ENCODE measurements at regions not wholly inside any gene's neighbourhood (a gene's known extent, or its start where the extent isn't known, plus 50 kb on each side); places are given as distances from the start of the nearest gene placed in this dataset.

GRCh38 chr5:142446131-142446959, 121.5 kb upstream of the SPRY4 start:
- H3K4me1 Mint-ChIP-seq (ENCODE audit: low read depth) = peaks cover 2% of the 10 kb centered on the region
- DNase-seq (ENCODE audit: low spot score, unreplicated experiment) = no peak
- peaks cover 10% of the 10 kb centered on the region for H3K9me3 Mint-ChIP-seq (ENCODE audit: low read depth)
- TF ChIP-seq, protein P1, sequence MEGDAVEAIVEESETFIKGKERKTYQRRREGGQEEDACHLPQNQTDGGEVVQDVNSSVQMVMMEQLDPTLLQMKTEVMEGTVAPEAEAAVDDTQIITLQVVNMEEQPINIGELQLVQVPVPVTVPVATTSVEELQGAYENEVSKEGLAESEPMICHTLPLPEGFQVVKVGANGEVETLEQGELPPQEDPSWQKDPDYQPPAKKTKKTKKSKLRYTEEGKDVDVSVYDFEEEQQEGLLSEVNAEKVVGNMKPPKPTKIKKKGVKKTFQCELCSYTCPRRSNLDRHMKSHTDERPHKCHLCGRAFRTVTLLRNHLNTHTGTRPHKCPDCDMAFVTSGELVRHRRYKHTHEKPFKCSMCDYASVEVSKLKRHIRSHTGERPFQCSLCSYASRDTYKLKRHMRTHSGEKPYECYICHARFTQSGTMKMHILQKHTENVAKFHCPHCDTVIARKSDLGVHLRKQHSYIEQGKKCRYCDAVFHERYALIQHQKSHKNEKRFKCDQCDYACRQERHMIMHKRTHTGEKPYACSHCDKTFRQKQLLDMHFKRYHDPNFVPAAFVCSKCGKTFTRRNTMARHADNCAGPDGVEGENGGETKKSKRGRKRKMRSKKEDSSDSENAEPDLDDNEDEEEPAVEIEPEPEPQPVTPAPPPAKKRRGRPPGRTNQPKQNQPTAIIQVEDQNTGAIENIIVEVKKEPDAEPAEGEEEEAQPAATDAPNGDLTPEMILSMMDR (IDR thresholded peaks at IDR 0.05; ENCODE audit: unreplicated experiment) = no peak
- H3K36me3 Mint-ChIP-seq (ENCODE audit: insufficient read depth) = no peaks in the 10 kb centered on the region
- peak overlapping the region; percentile 51 for H3K27ac Mint-ChIP-seq
- no peak overlapping the region for H3K4me3 Mint-ChIP-seq (ENCODE audit: low read depth)
- H3K27me3 Mint-ChIP-seq = peaks cover 3% of the 10 kb centered on the region

DNA sequence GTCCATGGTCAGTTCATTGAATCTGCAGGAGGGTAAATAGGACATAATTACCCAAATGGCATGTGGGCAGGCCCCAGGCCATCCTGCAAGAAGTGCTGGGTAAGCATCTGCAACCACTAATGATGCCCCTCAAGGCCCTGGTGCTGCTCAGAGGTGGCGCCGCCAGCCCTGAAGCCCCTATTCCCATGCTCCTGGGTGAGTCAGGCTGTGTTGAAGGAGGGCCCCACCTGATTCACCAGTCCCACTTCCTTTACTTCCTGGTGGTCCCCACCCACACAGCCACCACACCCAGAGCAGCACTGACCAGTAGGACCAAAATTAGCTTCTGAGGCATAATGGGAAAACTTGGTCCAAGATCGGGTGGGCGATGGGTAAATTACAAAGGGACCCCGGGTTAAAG, 120.4 kb upstream of the SPRY4 start:
- H3K4me3 Mint-ChIP-seq (ENCODE audit: low read depth) = no peak overlapping the region
- H3K27me3 Mint-ChIP-seq = peaks cover 3% of the 10 kb centered on the region
- TF ChIP-seq, protein P1 (IDR thresholded peaks at IDR 0.05; ENCODE audit: unreplicated experiment) = no peak
- H3K4me1 Mint-ChIP-seq (ENCODE audit: low read depth) = peaks cover 3% of the 10 kb centered on the region
- no peak for DNase-seq (ENCODE audit: low spot score, unreplicated experiment)
- no peaks in the 10 kb centered on the region for H3K36me3 Mint-ChIP-seq (ENCODE audit: insufficient read depth)
- no peak overlapping the region for H3K27ac Mint-ChIP-seq
- H3K9me3 Mint-ChIP-seq (ENCODE audit: low read depth) = peaks cover 3% of the 10 kb centered on the region

- peak overlapping the region; percentile 1 for H3K27ac Mint-ChIP-seq
Observed at GRCh38 chr5:142441616-142442015, 116.8 kb upstream of the SPRY4 start.

DNA sequence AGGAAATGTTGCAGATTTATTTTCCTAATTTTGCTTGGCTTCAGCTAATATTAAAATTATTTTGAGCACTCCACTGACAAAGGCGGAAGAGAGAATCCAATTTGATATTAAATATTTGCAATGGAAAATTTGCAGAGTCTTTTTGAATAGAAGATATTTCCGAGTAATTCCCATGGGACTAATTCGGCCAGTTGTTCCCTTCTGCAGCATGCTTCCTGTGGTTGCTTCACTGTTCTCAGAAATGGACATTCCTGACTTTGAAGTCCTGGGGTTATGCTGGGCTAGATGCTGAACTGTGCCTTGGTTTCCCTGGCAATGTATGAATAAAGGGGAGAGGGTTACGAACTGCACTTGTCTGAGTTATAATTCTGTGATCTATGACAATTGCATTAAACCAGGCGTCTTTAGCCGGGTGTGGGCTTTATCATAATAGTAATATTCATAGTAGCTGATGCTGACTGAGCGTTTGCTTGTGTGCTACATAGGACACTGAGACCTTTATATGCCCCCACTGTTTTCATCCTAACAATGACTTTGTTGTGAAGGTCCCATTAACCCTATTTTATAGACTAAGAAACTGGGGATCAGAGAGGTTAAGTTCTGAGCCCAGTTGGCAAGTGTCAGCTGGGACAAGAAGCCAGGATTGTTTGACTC, 114.5 kb upstream of the SPRY4 start:
- H3K27ac Mint-ChIP-seq = no peak overlapping the region
- peaks cover 2% of the 10 kb centered on the region for H3K4me1 Mint-ChIP-seq (ENCODE audit: low read depth)
- TF ChIP-seq, protein P1 (IDR thresholded peaks at IDR 0.05; ENCODE audit: unreplicated experiment) = no peak
- DNase-seq (ENCODE audit: low spot score, unreplicated experiment) = no peak
- no peaks in the 10 kb centered on the region for H3K36me3 Mint-ChIP-seq (ENCODE audit: insufficient read depth)
- H3K9me3 Mint-ChIP-seq (ENCODE audit: low read depth) = no peaks in the 10 kb centered on the region
- H3K4me3 Mint-ChIP-seq (ENCODE audit: low read depth) = no peak overlapping the region
- H3K27me3 Mint-ChIP-seq = peaks cover 7% of the 10 kb centered on the region

More at GRCh38 chr5:142441616-142442015, 116.8 kb upstream of the SPRY4 start:
- Mint-ChIP-seq H3K4me3 (ENCODE audit: low read depth) (no peak overlapping the region), H3K36me3 (ENCODE audit: insufficient read depth) (no peaks in the 10 kb centered on the region), H3K9me3 (ENCODE audit: low read depth) (no peaks in the 10 kb centered on the region), H3K4me1 (ENCODE audit: low read depth) (peaks cover 3% of the 10 kb centered on the region), H3K27me3 (peaks cover 6% of the 10 kb centered on the region)
- TF ChIP-seq, protein P1 (IDR thresholded peaks at IDR 0.05; ENCODE audit: unreplicated experiment) = no peak
- no peak for DNase-seq (ENCODE audit: low spot score, unreplicated experiment)

- peaks cover 7% of the 10 kb centered on the region for H3K27me3 Mint-ChIP-seq
- no peak overlapping the region for H3K4me3 Mint-ChIP-seq (ENCODE audit: low read depth)
- TF ChIP-seq, protein P1 (IDR thresholded peaks at IDR 0.05; ENCODE audit: unreplicated experiment) = no peak
- no peaks in the 10 kb centered on the region for H3K36me3 Mint-ChIP-seq (ENCODE audit: insufficient read depth)
- H3K9me3 Mint-ChIP-seq (ENCODE audit: low read depth) = no peaks in the 10 kb centered on the region
- DNase-seq (ENCODE audit: low spot score, unreplicated experiment) = no peak
- peaks cover 2% of the 10 kb centered on the region for H3K4me1 Mint-ChIP-seq (ENCODE audit: low read depth)
- H3K27ac Mint-ChIP-seq = no peak overlapping the region
Observed at GRCh38 chr5:142438573-142438972, 113.8 kb upstream of the SPRY4 start.

Data from progenitor cell of endocrine pancreas (in vitro differentiated cells).